ENCODE measurements at regions not wholly inside any gene's neighbourhood (a gene's known extent, or its start where the extent isn't known, plus 50 kb on each side); places are given as distances from the start of the nearest gene placed in this dataset.

- Histone ChIP-seq H3K27me3 (ENCODE audit: control insufficient read depth, insufficient read depth, low read length) (no peaks in the 10 kb centered on the region), H3K36me3 (ENCODE audit: control insufficient read depth, insufficient read depth, low read length) (no peaks in the 10 kb centered on the region), H3K4me1 (ENCODE audit: control insufficient read depth, insufficient read depth, low read length) (no peaks in the 10 kb centered on the region), H3K4me3 (ENCODE audit: low read length) (no peak overlapping the region), H3K9me3 (ENCODE audit: control insufficient read depth, low read depth, low read length) (no peaks in the 10 kb centered on the region), H3K27ac (ENCODE audit: low read length) (no peak overlapping the region)
- 80% methylated on average over 1 of the region's 2 CpGs for WGBS (ENCODE audit: insufficient coverage, low lambda C conversion rate)
- DNase-seq: no peak
Observed at GRCh38 chr4:114177628-114178027, 198.2 kb upstream of the ARSJ start.

GRCh38 chr4:114178392-114178791 is 198.9 kb upstream of the ARSJ start:
- WGBS (ENCODE audit: insufficient coverage, low lambda C conversion rate): no CpG with 5 or more reads among the region's 1 CpG
- no peaks in the 10 kb centered on the region for H3K4me1 ChIP-seq (ENCODE audit: control insufficient read depth, insufficient read depth, low read length)
- H3K27me3 ChIP-seq (ENCODE audit: control insufficient read depth, insufficient read depth, low read length): no peaks in the 10 kb centered on the region
- H3K9me3 ChIP-seq (ENCODE audit: control insufficient read depth, low read depth, low read length): peaks cover 6% of the 10 kb centered on the region
- no peak overlapping the region for H3K4me3 ChIP-seq (ENCODE audit: low read length)
- DNase-seq: no peak
- no peaks in the 10 kb centered on the region for H3K36me3 ChIP-seq (ENCODE audit: control insufficient read depth, insufficient read depth, low read length)
- no peak overlapping the region for H3K27ac ChIP-seq (ENCODE audit: low read length)

- Histone ChIP-seq H3K9me3 (ENCODE audit: control insufficient read depth, low read depth, low read length) (peaks cover 7% of the 10 kb centered on the region), H3K4me1 (ENCODE audit: control insufficient read depth, insufficient read depth, low read length) (no peaks in the 10 kb centered on the region), H3K27ac (ENCODE audit: low read length) (no peak overlapping the region), H3K4me3 (ENCODE audit: low read length) (no peak overlapping the region), H3K27me3 (ENCODE audit: control insufficient read depth, insufficient read depth, low read length) (no peaks in the 10 kb centered on the region), H3K36me3 (ENCODE audit: control insufficient read depth, insufficient read depth, low read length) (no peaks in the 10 kb centered on the region)
- peak in 1 of 2 donors; percentile 16 for DNase-seq
- WGBS (ENCODE audit: insufficient coverage, low lambda C conversion rate): no CpG with 5 or more reads among the region's 6 CpGs
Observed at GRCh38 chr4:114180481-114180880, 201.0 kb upstream of the ARSJ start.

GRCh38 chr4:114184901-114185300 is 205.5 kb upstream of the ARSJ start:
- Histone ChIP-seq H3K4me1 (ENCODE audit: control insufficient read depth, insufficient read depth, low read length) (peaks cover 3% of the 10 kb centered on the region), H3K27ac (ENCODE audit: low read length) (no peak overlapping the region), H3K27me3 (ENCODE audit: control insufficient read depth, insufficient read depth, low read length) (no peaks in the 10 kb centered on the region), H3K9me3 (ENCODE audit: control insufficient read depth, low read depth, low read length) (peaks cover 7% of the 10 kb centered on the region), H3K4me3 (ENCODE audit: low read length) (no peak overlapping the region), H3K36me3 (ENCODE audit: control insufficient read depth, insufficient read depth, low read length) (no peaks in the 10 kb centered on the region)
- DNase-seq: no peak
- no CpG with 5 or more reads among the region's 3 CpGs for WGBS (ENCODE audit: insufficient coverage, low lambda C conversion rate)

GRCh38 chr4:114187592-114187991 is 208.1 kb upstream of the ARSJ start:
- H3K27me3 ChIP-seq (ENCODE audit: control insufficient read depth, insufficient read depth, low read length): no peaks in the 10 kb centered on the region
- no peak overlapping the region for H3K4me3 ChIP-seq (ENCODE audit: low read length)
- peaks cover 3% of the 10 kb centered on the region for H3K4me1 ChIP-seq (ENCODE audit: control insufficient read depth, insufficient read depth, low read length)
- H3K27ac ChIP-seq (ENCODE audit: low read length): no peak overlapping the region
- peaks cover 7% of the 10 kb centered on the region for H3K9me3 ChIP-seq (ENCODE audit: control insufficient read depth, low read depth, low read length)
- DNase-seq: peak in 1 of 2 donors; percentile 17
- H3K36me3 ChIP-seq (ENCODE audit: control insufficient read depth, insufficient read depth, low read length): no peaks in the 10 kb centered on the region

GRCh38 chr4:114191496-114191895 is 212.0 kb upstream of the ARSJ start:
- DNase-seq: no peak
- H3K27me3 ChIP-seq (ENCODE audit: control insufficient read depth, insufficient read depth, low read length): no peaks in the 10 kb centered on the region
- H3K4me3 ChIP-seq (ENCODE audit: low read length): no peak overlapping the region
- H3K9me3 ChIP-seq (ENCODE audit: control insufficient read depth, low read depth, low read length): no peaks in the 10 kb centered on the region
- no peak overlapping the region for H3K27ac ChIP-seq (ENCODE audit: low read length)
- no peaks in the 10 kb centered on the region for H3K36me3 ChIP-seq (ENCODE audit: control insufficient read depth, insufficient read depth, low read length)
- peaks cover 3% of the 10 kb centered on the region for H3K4me1 ChIP-seq (ENCODE audit: control insufficient read depth, insufficient read depth, low read length)
- no CpG with 5 or more reads among the region's 1 CpG for WGBS (ENCODE audit: insufficient coverage, low lambda C conversion rate)

GRCh38 chr4:114192854-114193253 is 213.4 kb upstream of the ARSJ start:
- H3K36me3 ChIP-seq (ENCODE audit: control insufficient read depth, insufficient read depth, low read length): no peaks in the 10 kb centered on the region
- H3K9me3 ChIP-seq (ENCODE audit: control insufficient read depth, low read depth, low read length): no peaks in the 10 kb centered on the region
- H3K27me3 ChIP-seq (ENCODE audit: control insufficient read depth, insufficient read depth, low read length): no peaks in the 10 kb centered on the region
- no peak for DNase-seq
- H3K4me1 ChIP-seq (ENCODE audit: control insufficient read depth, insufficient read depth, low read length): peaks cover 2% of the 10 kb centered on the region
- H3K4me3 ChIP-seq (ENCODE audit: low read length): no peak overlapping the region
- no peak overlapping the region for H3K27ac ChIP-seq (ENCODE audit: low read length)
- no CpG with 5 or more reads among the region's 2 CpGs for WGBS (ENCODE audit: insufficient coverage, low lambda C conversion rate)

- Histone ChIP-seq H3K4me1 (ENCODE audit: control insufficient read depth, insufficient read depth, low read length) (no peaks in the 10 kb centered on the region), H3K9me3 (ENCODE audit: control insufficient read depth, low read depth, low read length) (no peaks in the 10 kb centered on the region), H3K4me3 (ENCODE audit: low read length) (no peak overlapping the region), H3K27ac (ENCODE audit: low read length) (no peak overlapping the region), H3K36me3 (ENCODE audit: control insufficient read depth, insufficient read depth, low read length) (no peaks in the 10 kb centered on the region), H3K27me3 (ENCODE audit: control insufficient read depth, insufficient read depth, low read length) (no peaks in the 10 kb centered on the region)
- no peak for DNase-seq
- 75% methylated on average over 2 of the region's 5 CpGs for WGBS (ENCODE audit: insufficient coverage, low lambda C conversion rate)
Observed at GRCh38 chr4:114193624-114194399, 214.4 kb upstream of the ARSJ start.

GRCh38 chr4:114196606-114197005 is 217.2 kb upstream of the ARSJ start:
- no peaks in the 10 kb centered on the region for H3K36me3 ChIP-seq (ENCODE audit: control insufficient read depth, insufficient read depth, low read length)
- H3K27me3 ChIP-seq (ENCODE audit: control insufficient read depth, insufficient read depth, low read length): no peaks in the 10 kb centered on the region
- H3K27ac ChIP-seq (ENCODE audit: low read length): no peak overlapping the region
- H3K4me1 ChIP-seq (ENCODE audit: control insufficient read depth, insufficient read depth, low read length): no peaks in the 10 kb centered on the region
- WGBS (ENCODE audit: insufficient coverage, low lambda C conversion rate): 100% methylated on average over 1 of the region's 2 CpGs
- H3K9me3 ChIP-seq (ENCODE audit: control insufficient read depth, low read depth, low read length): no peaks in the 10 kb centered on the region
- DNase-seq: no peak
- no peak overlapping the region for H3K4me3 ChIP-seq (ENCODE audit: low read length)

GRCh38 chr4:114200026-114200425 is 220.6 kb upstream of the ARSJ start:
- no peaks in the 10 kb centered on the region for H3K36me3 ChIP-seq (ENCODE audit: control insufficient read depth, insufficient read depth, low read length)
- no peaks in the 10 kb centered on the region for H3K4me1 ChIP-seq (ENCODE audit: control insufficient read depth, insufficient read depth, low read length)
- no peak for DNase-seq
- no peaks in the 10 kb centered on the region for H3K27me3 ChIP-seq (ENCODE audit: control insufficient read depth, insufficient read depth, low read length)
- WGBS (ENCODE audit: insufficient coverage, low lambda C conversion rate): no CpG with 5 or more reads among the region's 3 CpGs
- H3K27ac ChIP-seq (ENCODE audit: low read length): no peak overlapping the region
- no peaks in the 10 kb centered on the region for H3K9me3 ChIP-seq (ENCODE audit: control insufficient read depth, low read depth, low read length)
- H3K4me3 ChIP-seq (ENCODE audit: low read length): no peak overlapping the region

- H3K36me3 ChIP-seq (ENCODE audit: control insufficient read depth, insufficient read depth, low read length): no peaks in the 10 kb centered on the region
- H3K27ac ChIP-seq (ENCODE audit: low read length): no peak overlapping the region
- no CpG with 5 or more reads among the region's 1 CpG for WGBS (ENCODE audit: insufficient coverage, low lambda C conversion rate)
- no peak for DNase-seq
- no peaks in the 10 kb centered on the region for H3K27me3 ChIP-seq (ENCODE audit: control insufficient read depth, insufficient read depth, low read length)
- no peaks in the 10 kb centered on the region for H3K9me3 ChIP-seq (ENCODE audit: control insufficient read depth, low read depth, low read length)
- no peak overlapping the region for H3K4me3 ChIP-seq (ENCODE audit: low read length)
- H3K4me1 ChIP-seq (ENCODE audit: control insufficient read depth, insufficient read depth, low read length): no peaks in the 10 kb centered on the region
Observed at GRCh38 chr4:114205261-114205660, 225.8 kb upstream of the ARSJ start.

Data from large intestine (tissue), 3 donors.